ENCODE measurements at regions not wholly inside any gene's neighbourhood (a gene's known extent, or its start where the extent isn't known, plus 50 kb on each side); places are given as distances from the start of the nearest gene placed in this dataset.

- no peak for DNase-seq
- no peak overlapping the region for H3K9ac ChIP-seq (ENCODE audit: low read length)
- TF ChIP-seq EZH2 (IDR thresholded peaks at IDR 0.05; ENCODE audit: borderline replicate concordance, insufficient read depth, low read depth, low read length, poor library complexity, severe bottlenecking) (no peak), CTCF (IDR thresholded peaks at IDR 0.05) (no peak)
- H3K36me3 ChIP-seq (replicated peaks in 1 of 2; ENCODE audit: control extremely low read depth in 1 of 2, control insufficient read depth in 1 of 2, extremely low read depth in 1 of 2, insufficient read depth in 2 of 2, low read length in 1 of 2): no peaks in the 10 kb centered on the region
- 100% methylated on average over 1 of the region's 1 CpG for WGBS (ENCODE audit: insufficient coverage)
- no peaks in the 10 kb centered on the region for H3K9me3 Mint-ChIP-seq (ENCODE audit: insufficient read depth)
- no peak for ATAC-seq (ENCODE audit: low read depth)
- no peaks in the 10 kb centered on the region for H3K27me3 Mint-ChIP-seq
- ChIA-PET CTCF (no interaction called here), POLR2A (no interaction called here)
- H3K4me3 ChIP-seq (ENCODE audit: control extremely low read depth in 1 of 5, extremely low read depth in 1 of 5, insufficient read depth in 1 of 5, low read depth in 2 of 5, low read length in 4 of 5): no peak overlapping the region
- no peaks in the 10 kb centered on the region for H3K79me2 ChIP-seq (ENCODE audit: control insufficient read depth, insufficient read depth, low read length)
- no peaks in the 10 kb centered on the region for H3K9me3 ChIP-seq (ENCODE audit: control extremely low read depth in 1 of 3, control insufficient read depth in 2 of 3, insufficient read depth in 1 of 3, low read length in 2 of 3)
- no peak overlapping the region for H3K27ac Mint-ChIP-seq
- no peak overlapping the region for H3K4me2 ChIP-seq (replicated peaks; ENCODE audit: low read depth, low read length, poor library complexity, severe bottlenecking)
- H2AFZ ChIP-seq (ENCODE audit: insufficient read depth, low read depth, low read length, poor library complexity, severe bottlenecking): no peak overlapping the region
- H3K27me3 ChIP-seq (replicated peaks in 1 of 4; ENCODE audit: control extremely low read depth in 1 of 4, control insufficient read depth in 3 of 4, insufficient read depth in 4 of 4, low read length in 3 of 4): no peaks in the 10 kb centered on the region
- no peak overlapping the region for H3K4me3 Mint-ChIP-seq
- H3K4me1 ChIP-seq (ENCODE audit: control insufficient read depth in 2 of 2, insufficient read depth in 2 of 2, low read length in 2 of 2): no peaks in the 10 kb centered on the region
- H4K20me1 ChIP-seq (ENCODE audit: control insufficient read depth, insufficient read depth, low read length, poor library complexity, severe bottlenecking): no peaks in the 10 kb centered on the region
- H3K4me1 Mint-ChIP-seq: peaks cover 2% of the 10 kb centered on the region
- H3K27ac ChIP-seq (ENCODE audit: low read length in 2 of 2): no peak overlapping the region
- intact Hi-C loops (cut with micrococcal nuclease): no loop called here
Observed at GRCh38 chr14:42123526-42123925, 516.9 kb downstream of the LRFN5 start.

- Histone ChIP-seq H3K79me2 (ENCODE audit: control insufficient read depth, insufficient read depth, low read length) (no peaks in the 10 kb centered on the region), H4K20me1 (ENCODE audit: control insufficient read depth, insufficient read depth, low read length, poor library complexity, severe bottlenecking) (no peaks in the 10 kb centered on the region), H3K27me3 (replicated peaks in 1 of 4; ENCODE audit: control extremely low read depth in 1 of 4, control insufficient read depth in 3 of 4, insufficient read depth in 4 of 4, low read length in 3 of 4) (no peaks in the 10 kb centered on the region), H3K4me2 (replicated peaks; ENCODE audit: low read depth, low read length, poor library complexity, severe bottlenecking) (no peak overlapping the region), H3K4me3 (ENCODE audit: control extremely low read depth in 1 of 5, extremely low read depth in 1 of 5, insufficient read depth in 1 of 5, low read depth in 2 of 5, low read length in 4 of 5) (no peak overlapping the region), H2AFZ (ENCODE audit: insufficient read depth, low read depth, low read length, poor library complexity, severe bottlenecking) (no peak overlapping the region), H3K9ac (ENCODE audit: low read length) (no peak overlapping the region), H3K36me3 (replicated peaks in 1 of 2; ENCODE audit: control extremely low read depth in 1 of 2, control insufficient read depth in 1 of 2, extremely low read depth in 1 of 2, insufficient read depth in 2 of 2, low read length in 1 of 2) (no peaks in the 10 kb centered on the region), H3K27ac (ENCODE audit: low read length in 2 of 2) (no peak overlapping the region), H3K4me1 (ENCODE audit: control insufficient read depth in 2 of 2, insufficient read depth in 2 of 2, low read length in 2 of 2) (no peaks in the 10 kb centered on the region), H3K9me3 (ENCODE audit: control extremely low read depth in 1 of 3, control insufficient read depth in 2 of 3, insufficient read depth in 1 of 3, low read length in 2 of 3) (peaks cover 0 to 10% (median 2%) of the 10 kb centered on the region in 3 donors)
- no peak for ATAC-seq (ENCODE audit: low read depth)
- Mint-ChIP-seq H3K27ac (no peak overlapping the region), H3K4me1 (peaks cover 5% of the 10 kb centered on the region), H3K4me3 (no peak overlapping the region), H3K27me3 (no peaks in the 10 kb centered on the region), H3K9me3 (ENCODE audit: insufficient read depth) (no peaks in the 10 kb centered on the region)
- intact Hi-C loops (cut with micrococcal nuclease): no loop called here
- WGBS (ENCODE audit: insufficient coverage): 93% methylated on average over 51 of the region's 60 CpGs
- TF ChIP-seq EZH2 (IDR thresholded peaks at IDR 0.05; ENCODE audit: borderline replicate concordance, insufficient read depth, low read depth, low read length, poor library complexity, severe bottlenecking): no peak
- TF ChIP-seq CTCF (IDR thresholded peaks at IDR 0.05): no peak
- CTCF ChIA-PET: no interaction called here
- no peak for DNase-seq
- POLR2A ChIA-PET: no interaction called here
Observed at GRCh38 chr14:42113358-42114069, 506.8 kb downstream of the LRFN5 start.

Data from B cell (primary cell).